ENCODE measurements at regions not wholly inside any gene's neighbourhood (a gene's known extent, or its start where the extent isn't known, plus 50 kb on each side); places are given as distances from the start of the nearest gene placed in this dataset.

- H3K27me3 ChIP-seq (ENCODE audit: insufficient read depth, low read depth), result no peaks in the 10 kb centered on the region
- H3K4me2 ChIP-seq, result no peak overlapping the region
- DNase-seq, result no peak
- H3K9me3 ChIP-seq (ENCODE audit: insufficient read depth, low read depth), result no peaks in the 10 kb centered on the region
- H3K36me3 ChIP-seq (ENCODE audit: low read depth), result no peaks in the 10 kb centered on the region
- no peak overlapping the region for H2AFZ ChIP-seq
- H3K4me3 ChIP-seq, result no peak overlapping the region
- no TSS peak for BruUV-seq (replicated peaks)
- H3K4me1 ChIP-seq (replicated peaks; ENCODE audit: insufficient read depth), result no peaks in the 10 kb centered on the region
- H3K79me2 ChIP-seq (ENCODE audit: low read depth), result no peaks in the 10 kb centered on the region
- no peak overlapping the region for H3K27ac ChIP-seq
- intact Hi-C loops (cut with micrococcal nuclease; ENCODE audit: unreplicated experiment), result no loop called here
- ChIA-PET CTCF (no interaction called here), POLR2A (ENCODE audit: unreplicated experiment) (no interaction called here)
- H4K20me1 ChIP-seq (ENCODE audit: insufficient read depth), result no peaks in the 10 kb centered on the region
- TF ChIP-seq EZH2 (IDR thresholded peaks at IDR 0.05; ENCODE audit: low read depth) (no peak), CTCF (conservative IDR thresholded peaks at IDR 0.05) (no peak)
- no peaks in the 10 kb centered on the region for H3K9me2 ChIP-seq (ENCODE audit: insufficient read depth)
- H3F3A ChIP-seq (ENCODE audit: insufficient read depth, low read depth), result no peaks in the 10 kb centered on the region
These were observed 99.3 kb upstream of the CDH18 start for GRCh38 chr5:20087299-20087698.

- no peaks in the 10 kb centered on the region for H3K79me2 ChIP-seq (ENCODE audit: low read depth)
- CTCF ChIA-PET, result no interaction called here
- no TSS peak for BruUV-seq (replicated peaks)
These were observed 89.2 kb upstream of the CDH18 start for GRCh38 chr5:20077186-20077585.

GRCh38 chr5:20056933-20057332 lies 68.9 kb upstream of the CDH18 start:
- no peaks in the 10 kb centered on the region; the same call in none of the 2 replicates for H3K9me2 ChIP-seq (ENCODE audit: insufficient read depth)
- no peak for TF ChIP-seq CTCF (conservative IDR thresholded peaks at IDR 0.05)
- no peak for TF ChIP-seq EZH2 (IDR thresholded peaks at IDR 0.05; ENCODE audit: low read depth)
- no peaks in the 10 kb centered on the region for H3K36me3 ChIP-seq (ENCODE audit: low read depth)
- no peak overlapping the region for H2AFZ ChIP-seq
- H3F3A ChIP-seq (ENCODE audit: insufficient read depth, low read depth), result no peaks in the 10 kb centered on the region; the same call in 1 of the 2 replicates
- no peaks in the 10 kb centered on the region for H3K27me3 ChIP-seq (ENCODE audit: insufficient read depth, low read depth)
- no peak for DNase-seq
- H3K27ac ChIP-seq, result no peak overlapping the region
- no peak overlapping the region for H3K4me3 ChIP-seq
- intact Hi-C loops (cut with micrococcal nuclease; ENCODE audit: unreplicated experiment), result no loop called here
- BruUV-seq (replicated peaks), result no TSS peak
- no peaks in the 10 kb centered on the region for H3K79me2 ChIP-seq (ENCODE audit: low read depth)
- ChIA-PET POLR2A (ENCODE audit: unreplicated experiment) (no interaction called here), CTCF (no interaction called here)
- no peaks in the 10 kb centered on the region for H3K9me3 ChIP-seq (ENCODE audit: insufficient read depth, low read depth)
- no peak overlapping the region for H3K4me2 ChIP-seq
- no peaks in the 10 kb centered on the region for H3K4me1 ChIP-seq (replicated peaks; ENCODE audit: insufficient read depth)
- H4K20me1 ChIP-seq (ENCODE audit: insufficient read depth), result no peaks in the 10 kb centered on the region

More at GRCh38 chr5:20077186-20077585, 89.2 kb upstream of the CDH18 start:
- POLR2A ChIA-PET (ENCODE audit: unreplicated experiment), result no interaction called here
- H3K4me1 ChIP-seq (replicated peaks; ENCODE audit: insufficient read depth), result no peaks in the 10 kb centered on the region
- no peak overlapping the region for H3K4me3 ChIP-seq
- no peak overlapping the region for H2AFZ ChIP-seq
- intact Hi-C loops (cut with micrococcal nuclease; ENCODE audit: unreplicated experiment), result no loop called here
- no peak for DNase-seq
- H3K9me2 ChIP-seq (ENCODE audit: insufficient read depth), result no peaks in the 10 kb centered on the region
- H3K4me2 ChIP-seq, result no peak overlapping the region
- H3F3A ChIP-seq (ENCODE audit: insufficient read depth, low read depth), result no peaks in the 10 kb centered on the region
- no peaks in the 10 kb centered on the region for H3K36me3 ChIP-seq (ENCODE audit: low read depth)
- H3K9me3 ChIP-seq (ENCODE audit: insufficient read depth, low read depth), result no peaks in the 10 kb centered on the region
- no peaks in the 10 kb centered on the region for H4K20me1 ChIP-seq (ENCODE audit: insufficient read depth)
- no peak overlapping the region for H3K27ac ChIP-seq
- no peaks in the 10 kb centered on the region for H3K27me3 ChIP-seq (ENCODE audit: insufficient read depth, low read depth)
- TF ChIP-seq CTCF (conservative IDR thresholded peaks at IDR 0.05) (no peak), EZH2 (IDR thresholded peaks at IDR 0.05; ENCODE audit: low read depth) (no peak)

Measured in PC-9 (cell line).